HL-60 (cell line): ENCODE measurements at regions not wholly inside any gene's neighbourhood (a gene's known extent, or its start where the extent isn't known, plus 50 kb on each side); places are given as distances from the start of the nearest gene placed in this dataset.

ENCODE experiments used
- DNase-seq, 2 experiments: peaks; one replicate each; pipeline ENCODE4 v3.0.0-alpha.2; 2010 to 2020; ENCODE audit warnings: low read depth in 1 of 2, low spot score in 1 of 2
- H3K27ac ChIP-seq: fragments of 250-450 bp; sonication (Bioruptor Pico); replicated peaks from 2 replicates; pipeline ENCODE4 v1.5.1; 2020; ENCODE audit warnings: mild to moderate bottlenecking, moderate library complexity
- H3K27me3 ChIP-seq: fragments of 250-450 bp; sonication (Bioruptor Pico); 2 replicates; pipeline ENCODE4 v1.5.1; 2021; ENCODE audit warnings: mild to moderate bottlenecking, moderate library complexity; ENCODE audit not compliant: insufficient read depth, poor library complexity, severe bottlenecking
- H3K4me3 ChIP-seq: replicated peaks from 2 replicates; pipeline ENCODE4 v1.5.1; 2011; ENCODE audit warnings: mild to moderate bottlenecking, control low read depth, low read length; ENCODE audit not compliant: insufficient read depth
- GABPA ChIP-seq: IDR thresholded peaks from 2 replicates; pipeline ENCODE4 v1.6.1; 2012; ENCODE audit warnings: low read depth
- POLR2AphosphoS5 ChIP-seq: IDR thresholded peaks from 2 replicates; pipeline ENCODE4 v1.6.1; 2012; ENCODE audit warnings: low read depth
- REST ChIP-seq: IDR thresholded peaks from 2 replicates; pipeline ENCODE4 v1.6.1; 2012; ENCODE audit warnings: low read depth; ENCODE audit not compliant: insufficient replicate concordance
- SPI1 ChIP-seq: IDR thresholded peaks from 2 replicates; pipeline ENCODE4 v1.6.1; 2012; ENCODE audit warnings: low read depth, mild to moderate bottlenecking, borderline replicate concordance
- TF ChIP-seq, protein P1 (sequence below): IDR thresholded peaks from one replicate; pipeline ENCODE4 v1.5.1; 2011; ENCODE audit warnings: low read length, control low read depth, inconsistent platforms; ENCODE audit not compliant: insufficient read depth

- no peak for DNase-seq
Measured at GRCh38 chr5:155696362-155696761, 630.6 kb upstream of the SGCD start.

DNA sequence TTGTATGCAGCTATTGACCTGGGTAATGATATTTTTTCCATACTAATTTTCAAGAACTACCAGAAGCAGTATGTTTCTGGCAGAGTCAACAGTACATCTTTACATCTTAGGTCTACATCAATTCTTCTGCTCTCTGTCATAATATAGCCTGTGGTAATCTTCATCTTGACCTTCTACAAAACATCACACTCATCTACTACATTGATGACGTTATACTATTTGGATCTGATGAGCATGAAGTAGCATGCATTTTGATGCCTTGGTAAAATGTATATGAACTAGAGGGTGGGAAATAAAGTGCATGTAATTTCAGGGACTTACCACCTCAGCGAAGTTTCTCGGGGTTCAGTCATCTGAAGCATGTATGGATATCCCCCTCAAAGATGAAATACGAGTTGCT lies 629.7 kb upstream of the SGCD start:
- TF ChIP-seq POLR2AphosphoS5 (no peak), REST (no peak), SPI1 (no peak), GABPA (no peak)
- TF ChIP-seq, protein P1, sequence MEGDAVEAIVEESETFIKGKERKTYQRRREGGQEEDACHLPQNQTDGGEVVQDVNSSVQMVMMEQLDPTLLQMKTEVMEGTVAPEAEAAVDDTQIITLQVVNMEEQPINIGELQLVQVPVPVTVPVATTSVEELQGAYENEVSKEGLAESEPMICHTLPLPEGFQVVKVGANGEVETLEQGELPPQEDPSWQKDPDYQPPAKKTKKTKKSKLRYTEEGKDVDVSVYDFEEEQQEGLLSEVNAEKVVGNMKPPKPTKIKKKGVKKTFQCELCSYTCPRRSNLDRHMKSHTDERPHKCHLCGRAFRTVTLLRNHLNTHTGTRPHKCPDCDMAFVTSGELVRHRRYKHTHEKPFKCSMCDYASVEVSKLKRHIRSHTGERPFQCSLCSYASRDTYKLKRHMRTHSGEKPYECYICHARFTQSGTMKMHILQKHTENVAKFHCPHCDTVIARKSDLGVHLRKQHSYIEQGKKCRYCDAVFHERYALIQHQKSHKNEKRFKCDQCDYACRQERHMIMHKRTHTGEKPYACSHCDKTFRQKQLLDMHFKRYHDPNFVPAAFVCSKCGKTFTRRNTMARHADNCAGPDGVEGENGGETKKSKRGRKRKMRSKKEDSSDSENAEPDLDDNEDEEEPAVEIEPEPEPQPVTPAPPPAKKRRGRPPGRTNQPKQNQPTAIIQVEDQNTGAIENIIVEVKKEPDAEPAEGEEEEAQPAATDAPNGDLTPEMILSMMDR = no peak
- Histone ChIP-seq H3K27me3 (no peaks in the 10 kb centered on the region), H3K4me3 (no peak overlapping the region), H3K27ac (no peak overlapping the region)
- no peak for DNase-seq

More at GRCh38 chr5:155696362-155696761, 630.6 kb upstream of the SGCD start:
- Histone ChIP-seq H3K4me3 (no peak overlapping the region), H3K27me3 (no peaks in the 10 kb centered on the region), H3K27ac (no peak overlapping the region)
- TF ChIP-seq SPI1 (no peak), GABPA (no peak), POLR2AphosphoS5 (no peak), REST (no peak)
- TF ChIP-seq, protein P1 = no peak

DNA sequence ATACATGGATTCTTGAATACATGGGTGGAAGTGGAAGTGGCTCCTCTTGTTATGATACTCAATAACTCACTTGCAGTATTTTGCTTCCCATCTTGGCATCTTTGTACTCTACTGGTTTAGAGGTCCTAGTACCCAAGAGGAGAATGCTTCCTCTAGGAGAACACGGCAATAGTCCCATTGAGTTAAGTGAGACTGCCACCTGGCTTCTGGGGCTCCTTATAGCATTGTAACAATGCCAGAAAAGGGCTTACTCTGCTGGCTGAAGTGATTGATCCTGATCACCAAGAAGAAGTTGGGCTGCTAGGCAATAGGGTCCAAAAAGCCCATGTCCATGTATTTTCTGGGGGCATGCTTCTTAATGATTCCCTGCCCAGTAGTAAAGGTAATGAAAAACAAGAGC lies 627.6 kb upstream of the SGCD start:
- Histone ChIP-seq H3K4me3 (no peak overlapping the region), H3K27me3 (no peaks in the 10 kb centered on the region), H3K27ac (no peak overlapping the region)
- DNase-seq = no peak
- TF ChIP-seq SPI1 (no peak), GABPA (no peak), REST (no peak), POLR2AphosphoS5 (no peak)
- TF ChIP-seq, protein P1 = no peak
